Stimulated activated naive CD8-positive, alpha-beta T cell treated with anti-CD3 and anti-CD28 coated beads, Interleukin-15, Interleukin-2, amounts not matched to agents 100 U/mL and 50 U/mL, for 24 hours (primary cell): ENCODE measurements at regions not wholly inside any gene's neighbourhood (a gene's known extent, or its start where the extent isn't known, plus 50 kb on each side); places are given as distances from the start of the nearest gene placed in this dataset.
"Not testable (repeated sequence)": the region's sequence is repeated elsewhere in the genome, so short reads cannot be mapped to it uniquely, and the experiment has no call there.

Experiments used
- ATAC-seq: fragments of 150-1000 bp; cut with Tn5 transposase; one replicate; pipeline ENCODE4 v1.10.0; 2021
- DNase-seq: peaks from one replicate; pipeline ENCODE4 v3.0.0; 2021

GRCh38 chr5:179497636-179498340 lies 52.6 kb upstream of the RUFY1 start:
- no peak for ATAC-seq
- no peak for DNase-seq

DNA sequence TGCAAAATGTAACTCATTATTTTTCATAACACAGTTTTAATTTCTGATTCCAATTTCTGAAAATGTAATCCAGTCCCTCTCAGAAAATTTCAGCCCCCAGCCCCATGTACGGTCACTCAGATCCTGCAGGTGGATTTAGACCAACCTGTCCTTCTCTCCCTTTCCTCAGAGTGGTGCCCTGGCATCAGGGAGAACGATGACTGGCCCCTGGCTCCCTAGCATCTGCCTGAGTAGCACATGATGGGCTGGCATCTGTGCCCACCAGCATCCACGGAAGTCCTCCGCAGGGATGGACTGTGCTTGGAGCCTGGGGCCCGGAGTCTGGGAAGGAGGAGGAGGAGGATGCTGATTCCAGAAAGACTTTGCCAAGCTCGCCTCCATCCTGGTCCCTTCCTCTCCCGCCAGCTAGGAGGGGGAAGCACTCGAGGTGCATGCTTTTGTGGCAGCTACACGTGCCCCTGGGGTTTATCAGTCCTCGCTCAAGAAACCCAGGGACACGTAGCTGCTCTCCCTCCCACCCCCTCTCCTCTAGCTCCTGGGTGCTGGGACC lies 54.4 kb upstream of the RUFY1 start:
- ATAC-seq (peak; percentile 16), DNase-seq (no peak)

GRCh38 chr5:179494774-179495526 lies 55.4 kb upstream of the RUFY1 start:
- ATAC-seq: no peak
- DNase-seq: no peak

DNA sequence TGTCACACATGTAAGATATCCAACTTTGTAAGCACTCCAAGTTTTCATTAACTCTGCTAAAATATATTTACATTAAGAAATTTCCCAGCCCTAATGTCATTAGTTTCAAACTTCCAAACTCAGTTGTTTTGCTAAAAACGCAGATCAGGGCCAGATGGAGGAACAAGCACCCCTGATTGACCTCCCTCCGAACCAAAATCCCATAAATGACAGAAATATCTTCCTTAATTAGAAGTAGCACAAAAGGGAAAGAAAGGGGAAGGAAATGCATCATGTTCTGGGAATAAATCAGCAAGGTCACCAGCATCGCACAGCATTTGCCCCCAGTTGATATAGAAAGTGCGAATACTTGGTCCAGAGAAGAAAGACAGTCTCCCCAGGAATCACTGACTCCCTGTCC lies 61.4 kb upstream of the RUFY1 start:
- DNase-seq (no peak), ATAC-seq (no peak)

DNA sequence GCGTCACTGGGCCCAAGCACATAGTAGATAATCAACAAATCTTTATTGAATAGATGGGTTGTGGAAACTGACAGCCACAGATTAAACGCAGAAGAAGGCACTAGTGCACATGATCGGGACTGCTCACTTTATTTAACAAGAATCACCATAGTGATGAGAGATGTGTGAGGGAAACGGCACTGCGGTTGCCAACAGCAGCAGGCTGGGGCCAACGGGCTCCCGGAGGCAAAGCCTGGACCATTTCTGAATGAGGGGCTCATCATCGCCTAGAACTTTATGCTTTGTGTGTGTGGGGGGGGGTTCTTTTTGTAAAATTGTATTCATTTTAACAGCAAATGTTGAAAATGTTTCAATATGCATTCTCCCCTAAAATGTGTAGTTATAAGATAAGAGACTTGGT lies 61.9 kb upstream of the RUFY1 start:
- DNase-seq (no peak), ATAC-seq (no peak)

GRCh38 chr5:179487145-179487544 lies 63.2 kb upstream of the RUFY1 start:
- DNase-seq: no peak
- ATAC-seq: no peak

GRCh38 chr5:179486596-179487051 lies 63.7 kb upstream of the RUFY1 start:
- no peak for DNase-seq
- ATAC-seq: no peak

- no peak for ATAC-seq
Observed at GRCh38 chr5:179485845-179486575, 64.3 kb upstream of the RUFY1 start.

DNA sequence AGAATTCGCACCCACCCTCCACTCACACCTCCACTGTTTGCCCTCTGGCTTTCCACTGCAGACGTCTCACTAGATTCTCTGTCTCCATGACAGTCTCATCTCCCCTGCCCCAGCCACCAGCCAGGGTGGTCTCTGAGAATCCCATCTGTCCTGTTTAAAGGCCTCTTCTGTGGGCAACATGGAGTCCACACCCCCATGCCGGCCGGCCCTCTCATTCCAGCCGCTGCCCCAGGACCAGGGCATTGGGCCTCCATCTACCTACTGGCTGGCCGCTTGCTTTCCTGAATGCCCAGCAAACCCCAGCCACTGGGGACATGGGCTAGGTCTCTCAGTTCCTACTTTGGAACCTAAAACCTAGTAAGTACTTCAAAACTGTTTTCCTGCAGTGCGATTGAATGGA lies 65.6 kb upstream of the RUFY1 start:
- peak; percentile 23 for ATAC-seq
- no peak for DNase-seq

More at GRCh38 chr5:179485845-179486575, 64.3 kb upstream of the RUFY1 start:
- DNase-seq: no peak

DNA sequence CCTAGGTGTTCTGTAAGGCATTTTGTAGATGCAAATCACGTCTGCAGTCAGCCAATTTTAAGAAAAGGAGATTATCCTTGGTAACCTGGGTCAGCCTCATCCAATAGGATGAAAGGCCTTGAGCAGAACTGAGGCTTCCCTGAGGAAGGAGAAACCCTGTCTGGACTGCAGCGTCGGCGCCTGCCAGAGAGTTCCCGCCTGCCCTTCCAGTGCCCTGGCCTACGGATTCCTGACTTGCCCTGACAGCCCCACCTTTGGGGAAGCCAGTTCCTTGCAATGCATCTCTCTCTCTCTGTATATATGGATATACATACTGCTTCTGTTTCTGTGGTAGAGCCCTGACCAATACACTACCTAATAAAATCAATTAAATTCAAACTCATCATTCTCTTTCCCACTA lies 66.2 kb upstream of the RUFY1 start:
- no peak for DNase-seq
- ATAC-seq: no peak

GRCh38 chr5:179478624-179479023 lies 71.7 kb upstream of the RUFY1 start:
- ATAC-seq (no peak), DNase-seq (no peak)

DNA sequence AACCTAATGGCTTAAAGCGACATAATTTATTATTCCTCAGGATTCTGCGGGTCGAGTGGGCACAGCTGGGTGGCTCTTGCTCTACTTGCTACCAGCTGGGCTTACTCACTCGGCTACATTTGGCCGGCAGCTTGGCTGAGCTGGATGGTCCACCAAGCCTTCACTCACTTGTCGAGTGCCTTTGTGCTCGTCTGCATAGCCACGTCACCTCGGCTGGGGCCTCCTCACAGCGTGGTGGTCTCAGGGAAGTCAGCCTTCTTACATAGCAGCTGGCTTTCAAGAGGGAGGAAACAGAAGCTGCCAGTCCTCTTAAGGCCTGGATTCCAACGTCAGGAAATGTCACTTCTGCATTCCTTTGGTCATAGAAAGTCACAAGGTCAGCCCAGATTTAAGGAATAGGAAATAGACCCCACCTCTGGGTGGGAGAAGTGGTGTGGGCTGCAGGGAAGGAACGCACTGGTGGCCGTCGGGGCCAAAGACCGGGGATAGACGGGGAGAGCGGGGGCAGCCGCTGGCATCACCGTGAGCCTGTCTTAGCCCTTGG lies 75.1 kb upstream of the RUFY1 start:
- ATAC-seq: no peak
- no peak for DNase-seq

DNA sequence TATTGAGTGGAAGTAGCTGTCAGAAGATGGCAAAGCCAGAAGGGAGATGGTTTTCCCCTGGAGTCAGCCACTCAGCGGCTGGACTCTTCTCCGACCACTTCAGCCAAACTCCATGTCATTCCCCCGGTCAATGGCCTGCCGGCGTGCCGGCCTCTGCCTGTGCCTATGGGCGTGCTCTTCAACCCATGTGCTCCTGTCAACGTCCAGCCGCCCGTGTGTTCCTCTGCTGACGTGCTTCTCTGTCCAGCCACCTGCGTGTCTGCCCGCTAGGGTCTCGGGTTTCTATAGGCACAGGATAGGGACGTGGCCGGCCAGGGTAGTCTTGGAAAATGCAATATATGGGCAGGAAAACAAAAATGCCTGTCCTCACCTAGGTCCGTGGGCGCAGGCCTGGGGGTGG lies 77.7 kb upstream of the RUFY1 start:
- ATAC-seq (no peak), DNase-seq (no peak)

DNA sequence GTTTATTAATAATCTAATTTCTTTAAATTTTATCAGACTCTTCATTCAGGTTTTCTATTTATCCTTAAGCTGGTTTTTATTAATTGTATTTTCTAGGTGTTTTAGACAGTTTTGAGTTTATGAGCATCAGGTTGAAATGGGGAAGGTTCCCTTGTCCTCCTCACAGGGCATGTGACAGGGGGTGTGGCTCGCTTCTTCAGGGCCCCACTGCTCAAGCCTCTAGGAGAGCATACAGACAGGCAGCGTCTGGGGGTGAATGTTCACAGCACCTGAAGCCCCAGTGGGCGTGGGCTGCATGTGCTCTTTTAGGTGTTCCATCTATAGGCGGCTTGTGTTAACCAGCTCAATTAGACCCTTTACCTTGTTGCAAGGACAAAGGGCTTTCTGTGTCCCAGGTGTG lies 78.2 kb upstream of the RUFY1 start:
- no peak for ATAC-seq

DNA sequence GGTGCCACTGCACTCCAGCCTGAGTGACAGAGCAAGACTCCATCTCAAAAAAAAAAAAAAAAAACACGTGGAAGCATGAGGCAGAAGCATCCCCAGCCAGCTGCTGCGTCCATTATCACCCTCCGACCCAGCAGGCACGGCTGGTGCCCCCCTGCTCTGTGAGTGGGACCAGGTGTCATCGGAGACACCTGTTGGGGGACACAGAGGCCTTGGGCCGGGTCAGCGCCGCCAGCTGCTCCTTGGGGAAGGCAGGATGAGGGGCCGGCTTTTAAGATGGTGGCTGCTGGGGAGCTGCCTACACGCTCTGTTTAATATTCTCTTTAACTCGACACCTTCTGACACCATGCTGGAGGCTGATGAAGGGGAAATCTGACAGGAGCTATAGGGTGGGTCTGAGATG lies 80.2 kb upstream of the RUFY1 start:
- DNase-seq: no peak
- ATAC-seq: no peak

More for the DNA sequence above, 78.2 kb upstream of the RUFY1 start:
- no peak for DNase-seq

DNA sequence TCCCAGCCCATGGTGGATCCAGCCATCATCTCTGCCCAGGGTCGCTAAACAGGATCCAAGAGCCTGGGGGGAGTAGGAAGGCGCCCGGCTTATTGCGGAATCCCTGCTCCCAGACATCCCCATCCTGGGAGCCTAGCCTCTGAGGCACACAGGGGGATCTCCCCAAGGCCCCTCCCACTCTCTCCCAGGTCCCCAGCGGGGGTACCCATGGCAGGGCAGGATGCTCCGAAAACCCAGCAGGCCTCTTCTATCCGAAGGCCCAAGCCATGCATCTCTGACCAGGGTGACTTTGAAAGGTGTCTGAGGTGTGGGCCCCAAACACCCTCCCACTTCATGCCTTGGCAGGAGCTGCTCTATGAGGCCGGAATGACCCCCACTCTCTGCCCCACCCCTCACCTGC lies 81.7 kb upstream of the RUFY1 start:
- DNase-seq (no peak), ATAC-seq (no peak)

- ATAC-seq: no peak
- DNase-seq: no peak
Observed at GRCh38 chr5:179467441-179467840, 82.9 kb upstream of the RUFY1 start.

DNA sequence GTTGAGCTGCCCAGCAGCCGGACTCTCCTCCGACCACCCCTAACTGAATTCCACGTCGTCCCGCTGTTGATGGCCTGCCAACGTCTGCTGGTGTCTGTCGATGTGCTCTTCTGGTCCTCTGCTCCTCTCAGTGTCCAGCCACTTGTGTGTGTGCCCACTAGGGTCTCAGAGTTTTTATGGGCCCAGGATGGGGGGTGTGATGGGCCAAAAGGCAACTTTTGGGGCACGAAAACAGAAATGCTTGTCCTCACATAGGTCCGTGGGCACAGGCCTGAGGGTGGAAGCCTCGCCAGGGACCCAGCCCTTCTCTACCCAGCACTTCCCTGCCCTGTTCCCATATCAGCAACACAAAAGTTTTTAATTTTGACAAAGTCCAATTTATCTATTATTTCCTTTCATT lies 85.7 kb upstream of the RUFY1 start:
- ATAC-seq (no peak), DNase-seq (no peak)

DNA sequence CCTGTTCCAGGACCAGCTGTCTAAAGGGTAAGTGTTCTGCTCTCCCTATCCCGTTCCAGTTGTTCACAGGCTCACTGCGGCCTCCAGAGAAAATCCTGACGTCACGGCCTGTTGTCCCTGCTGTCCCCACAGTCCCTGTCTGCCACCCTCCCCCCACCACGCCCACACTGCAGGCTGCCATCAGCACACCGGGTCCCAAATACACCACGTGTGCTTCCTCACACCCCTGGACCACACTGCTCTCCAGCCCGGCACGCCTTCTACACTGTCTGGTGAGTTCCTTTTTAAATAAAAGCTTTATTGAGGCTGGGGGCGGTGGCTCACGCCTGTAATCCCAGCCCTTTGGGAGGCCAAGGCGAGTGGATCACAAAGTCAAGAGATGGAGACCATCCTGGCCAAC lies 88.3 kb upstream of the RUFY1 start:
- no peak for DNase-seq
- no peak for ATAC-seq

GRCh38 chr5:179461576-179461975 lies 88.8 kb upstream of the RUFY1 start:
- no peak for DNase-seq
- ATAC-seq: no peak

- DNase-seq: no peak
- ATAC-seq: no peak
Observed at GRCh38 chr5:179459771-179460170, 90.6 kb upstream of the RUFY1 start.

DNA sequence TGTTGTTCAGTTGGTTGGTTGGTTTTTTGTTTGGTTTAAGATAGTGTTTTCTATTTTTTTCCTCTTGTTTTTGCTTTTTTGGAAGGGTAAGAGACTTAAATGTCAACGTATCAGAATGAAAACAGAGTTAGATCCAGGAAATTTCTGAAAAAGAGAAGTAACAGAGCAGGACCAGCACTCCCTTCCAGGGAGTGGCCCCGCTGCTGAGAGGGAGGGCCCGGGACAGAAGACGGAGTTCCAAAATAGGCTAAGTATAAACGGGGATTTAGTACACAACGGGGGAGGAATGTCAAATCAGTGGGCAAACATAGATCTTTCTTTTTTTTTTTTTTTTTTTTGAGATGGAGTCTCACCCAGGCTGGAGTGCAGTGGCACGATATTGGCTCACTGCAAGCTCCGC lies 92.7 kb upstream of the RUFY1 start:
- DNase-seq (no peak), ATAC-seq (no peak)

DNA sequence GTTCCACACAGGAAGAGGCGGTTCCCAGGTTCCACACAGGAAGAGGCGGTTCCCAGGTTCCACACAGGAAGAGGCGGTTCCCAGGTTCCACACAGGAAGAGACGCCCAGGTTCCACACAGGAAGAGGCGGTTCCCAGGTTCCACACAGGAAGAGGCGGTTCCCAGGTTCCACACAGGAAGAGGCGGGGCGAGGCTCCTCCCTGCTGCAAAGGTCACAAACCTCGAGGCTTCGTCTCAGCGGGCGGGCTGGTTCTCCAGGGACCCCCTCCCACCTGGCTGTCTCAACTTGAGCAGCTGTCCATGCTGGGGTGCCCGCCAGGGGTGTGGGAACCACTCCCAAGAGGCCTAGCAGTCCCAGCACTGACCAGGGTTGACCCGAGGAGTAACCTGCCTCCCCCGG lies 94.3 kb upstream of the RUFY1 start:
- not testable (repeated sequence) for ATAC-seq, DNase-seq
